ENCODE measurements at regions not wholly inside any gene's neighbourhood (a gene's known extent, or its start where the extent isn't known, plus 50 kb on each side); places are given as distances from the start of the nearest gene placed in this dataset.

GRCh38 chr12:61538951-61539350 lies 721.3 kb upstream of the USP15 start:
- ATAC-seq (no peak), DNase-seq (no peak)
- TF ChIP-seq CTCF (IDR thresholded peaks at IDR 0.05) (peak in 1 of 7 experiments; percentile 3), POLR2A (IDR thresholded peaks at IDR 0.05) (no peak)
- H3K9me3 ChIP-seq, result no peaks in the 10 kb centered on the region
- no peak overlapping the region for H3K27ac ChIP-seq
- H3K4me3 ChIP-seq, result no peak overlapping the region
- WGBS, 2 donors, result 76 to 77% methylated on average over 2 of the region's 2 CpGs
- no peaks in the 10 kb centered on the region for H3K36me3 ChIP-seq (replicated peaks in 1 of 2; ENCODE audit: insufficient read depth in 1 of 2, low read depth in 2 of 2)
- H3K27me3 ChIP-seq, result no peaks in the 10 kb centered on the region
- intact Hi-C loops (cut with DNase I), result no loop called here
- H3K4me1 ChIP-seq, result peaks cover 14% of the 10 kb centered on the region

GRCh38 chr12:61542551-61542950 lies 717.7 kb upstream of the USP15 start:
- intact Hi-C loops (cut with DNase I), result no loop called here
- Histone ChIP-seq H3K9me3 (no peaks in the 10 kb centered on the region), H3K4me1 (no peaks in the 10 kb centered on the region), H3K27ac (no peak overlapping the region), H3K27me3 (no peaks in the 10 kb centered on the region), H3K4me3 (no peak overlapping the region), H3K36me3 (replicated peaks in 1 of 2; ENCODE audit: insufficient read depth in 1 of 2, low read depth in 2 of 2) (no peaks in the 10 kb centered on the region)
- DNase-seq, result no peak
- ATAC-seq, result no peak
- no peak for TF ChIP-seq POLR2A (IDR thresholded peaks at IDR 0.05)
- no peak for TF ChIP-seq CTCF (IDR thresholded peaks at IDR 0.05)
- WGBS, 2 donors, result 52 to 57% methylated on average over 3 of the region's 3 CpGs

GRCh38 chr12:61546296-61546695 lies 713.9 kb upstream of the USP15 start:
- no peaks in the 10 kb centered on the region for H3K27me3 ChIP-seq
- no peak for ATAC-seq
- no peaks in the 10 kb centered on the region for H3K36me3 ChIP-seq (replicated peaks in 1 of 2; ENCODE audit: insufficient read depth in 1 of 2, low read depth in 2 of 2)
- 49 to 59% methylated on average over 6 of the region's 6 CpGs for WGBS, 2 donors
- peak in 2 of 7 experiments; percentile 18 to 26 for TF ChIP-seq CTCF (IDR thresholded peaks at IDR 0.05)
- no peak for TF ChIP-seq POLR2A (IDR thresholded peaks at IDR 0.05)
- no peak overlapping the region for H3K4me3 ChIP-seq
- intact Hi-C loops (cut with DNase I), result no loop called here
- H3K9me3 ChIP-seq, result no peaks in the 10 kb centered on the region
- no peak overlapping the region for H3K27ac ChIP-seq
- peak in 2 of 4 donors; percentile 3 to 7 for DNase-seq
- no peaks in the 10 kb centered on the region for H3K4me1 ChIP-seq

- Histone ChIP-seq H3K4me3 (no peak overlapping the region), H3K27me3 (no peaks in the 10 kb centered on the region), H3K9me3 (no peaks in the 10 kb centered on the region), H3K4me1 (no peaks in the 10 kb centered on the region), H3K27ac (no peak overlapping the region), H3K36me3 (replicated peaks in 1 of 2; ENCODE audit: insufficient read depth in 1 of 2, low read depth in 2 of 2) (no peaks in the 10 kb centered on the region)
- ATAC-seq (no peak), DNase-seq (no peak)
- TF ChIP-seq CTCF (IDR thresholded peaks at IDR 0.05) (no peak), POLR2A (IDR thresholded peaks at IDR 0.05) (no peak)
- intact Hi-C loops (cut with DNase I), result no loop called here
Observed at GRCh38 chr12:61553091-61553490, 707.1 kb upstream of the USP15 start.

- ATAC-seq (no peak), DNase-seq (no peak)
- Histone ChIP-seq H3K27ac (no peak overlapping the region), H3K36me3 (replicated peaks in 1 of 2; ENCODE audit: insufficient read depth in 1 of 2, low read depth in 2 of 2) (no peaks in the 10 kb centered on the region), H3K4me1 (no peaks in the 10 kb centered on the region), H3K9me3 (no peaks in the 10 kb centered on the region), H3K4me3 (no peak overlapping the region), H3K27me3 (no peaks in the 10 kb centered on the region)
- intact Hi-C loops (cut with DNase I), result no loop called here
- no peak for TF ChIP-seq POLR2A (IDR thresholded peaks at IDR 0.05)
- no peak for TF ChIP-seq CTCF (IDR thresholded peaks at IDR 0.05)
- WGBS, 2 donors, result 70 to 79% methylated on average over 6 of the region's 6 CpGs
Observed at GRCh38 chr12:61554268-61555008, 705.8 kb upstream of the USP15 start.
